Stimulated activated CD4-positive, alpha-beta T cell treated with anti-CD3 and anti-CD28 coated beads, Interleukin-4, amount 100 ng/mL, for 48 hours (primary cell): ENCODE measurements at regions not wholly inside any gene's neighbourhood (a gene's known extent, or its start where the extent isn't known, plus 50 kb on each side); places are given as distances from the start of the nearest gene placed in this dataset.

Experiments used
- DNase-seq, 2 donors: peaks; one replicate each; pipeline ENCODE4 v3.0.0-alpha.2; 2020; ENCODE audit warnings: low read depth in 2 of 2

- DNase-seq: peak in 1 of 2 donors; percentile 22
Observed at GRCh38 chr5:52725065-52725746, 62.5 kb upstream of the ITGA1 start.

GRCh38 chr5:52725808-52726207 lies 61.9 kb upstream of the ITGA1 start:
- DNase-seq: no peak

- no peak for DNase-seq
Observed at GRCh38 chr5:52727020-52727419, 60.7 kb upstream of the ITGA1 start.

- no peak for DNase-seq
Observed at GRCh38 chr5:52727576-52727975, 60.1 kb upstream of the ITGA1 start.

- DNase-seq: no peak
Observed at GRCh38 chr5:52728224-52728623, 59.5 kb upstream of the ITGA1 start.

- DNase-seq: no peak
Observed at GRCh38 chr5:52728686-52729085, 59.0 kb upstream of the ITGA1 start.

GRCh38 chr5:52731274-52732027 lies 56.3 kb upstream of the ITGA1 start:
- DNase-seq: no peak

GRCh38 chr5:52734557-52734956 lies 53.2 kb upstream of the ITGA1 start:
- no peak for DNase-seq

GRCh38 chr5:52735139-52735538 lies 52.6 kb upstream of the ITGA1 start:
- DNase-seq: no peak
